ENCODE measurements at regions not wholly inside any gene's neighbourhood (a gene's known extent, or its start where the extent isn't known, plus 50 kb on each side); places are given as distances from the start of the nearest gene placed in this dataset.

DNA sequence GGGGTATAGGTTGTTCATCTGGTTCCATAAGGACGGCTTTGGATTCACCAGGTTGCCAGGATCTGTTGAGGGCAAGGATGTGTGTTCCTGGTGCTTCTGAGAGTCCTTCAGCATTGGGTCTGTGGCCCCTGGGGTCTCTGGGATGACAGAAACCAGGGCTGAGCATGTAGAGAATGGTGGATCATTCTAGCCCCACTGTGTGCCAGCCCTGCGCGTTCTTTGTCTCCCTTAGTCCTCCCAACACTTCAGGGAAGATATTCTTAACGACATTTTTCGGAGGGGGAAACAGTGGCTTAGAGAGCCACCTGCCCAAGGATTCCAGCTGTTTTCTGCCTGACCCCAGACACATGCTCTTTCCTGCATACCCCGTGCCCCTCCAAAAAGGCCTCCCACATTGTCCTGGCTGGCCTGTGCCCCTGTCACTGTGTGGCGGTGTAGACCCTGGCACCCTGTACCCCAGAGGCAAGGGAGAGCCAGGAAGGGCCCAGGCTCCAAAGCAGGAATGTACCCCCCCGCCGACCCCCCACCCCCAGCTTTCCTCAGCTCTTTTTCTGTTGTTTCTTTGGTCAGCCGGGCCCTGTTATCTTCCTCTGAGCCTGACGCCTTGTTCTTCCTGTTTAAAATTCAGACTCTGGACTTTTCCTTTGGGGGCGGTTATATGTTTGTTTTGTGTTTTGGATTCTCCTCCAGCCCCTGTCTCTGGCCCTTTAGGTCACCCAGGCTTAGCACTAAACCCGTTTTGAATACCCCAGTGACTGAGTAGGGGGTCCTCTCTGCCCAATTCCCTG, 57.8 kb upstream of the SMAD6 start (continued):
- TF ChIP-seq, protein P1, sequence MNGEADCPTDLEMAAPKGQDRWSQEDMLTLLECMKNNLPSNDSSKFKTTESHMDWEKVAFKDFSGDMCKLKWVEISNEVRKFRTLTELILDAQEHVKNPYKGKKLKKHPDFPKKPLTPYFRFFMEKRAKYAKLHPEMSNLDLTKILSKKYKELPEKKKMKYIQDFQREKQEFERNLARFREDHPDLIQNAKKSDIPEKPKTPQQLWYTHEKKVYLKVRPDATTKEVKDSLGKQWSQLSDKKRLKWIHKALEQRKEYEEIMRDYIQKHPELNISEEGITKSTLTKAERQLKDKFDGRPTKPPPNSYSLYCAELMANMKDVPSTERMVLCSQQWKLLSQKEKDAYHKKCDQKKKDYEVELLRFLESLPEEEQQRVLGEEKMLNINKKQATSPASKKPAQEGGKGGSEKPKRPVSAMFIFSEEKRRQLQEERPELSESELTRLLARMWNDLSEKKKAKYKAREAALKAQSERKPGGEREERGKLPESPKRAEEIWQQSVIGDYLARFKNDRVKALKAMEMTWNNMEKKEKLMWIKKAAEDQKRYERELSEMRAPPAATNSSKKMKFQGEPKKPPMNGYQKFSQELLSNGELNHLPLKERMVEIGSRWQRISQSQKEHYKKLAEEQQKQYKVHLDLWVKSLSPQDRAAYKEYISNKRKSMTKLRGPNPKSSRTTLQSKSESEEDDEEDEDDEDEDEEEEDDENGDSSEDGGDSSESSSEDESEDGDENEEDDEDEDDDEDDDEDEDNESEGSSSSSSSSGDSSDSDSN (IDR thresholded peaks at IDR 0.05; ENCODE audit: borderline replicate concordance in 1 of 2, low read depth in 2 of 2, low read length in 2 of 2): no peak
- no peak for TF ChIP-seq ARID1B (IDR thresholded peaks at IDR 0.05)
- TF ChIP-seq, protein P2, sequence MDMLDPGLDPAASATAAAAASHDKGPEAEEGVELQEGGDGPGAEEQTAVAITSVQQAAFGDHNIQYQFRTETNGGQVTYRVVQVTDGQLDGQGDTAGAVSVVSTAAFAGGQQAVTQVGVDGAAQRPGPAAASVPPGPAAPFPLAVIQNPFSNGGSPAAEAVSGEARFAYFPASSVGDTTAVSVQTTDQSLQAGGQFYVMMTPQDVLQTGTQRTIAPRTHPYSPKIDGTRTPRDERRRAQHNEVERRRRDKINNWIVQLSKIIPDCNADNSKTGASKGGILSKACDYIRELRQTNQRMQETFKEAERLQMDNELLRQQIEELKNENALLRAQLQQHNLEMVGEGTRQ (CRISPR knock-in tag; IDR thresholded peaks at IDR 0.05): no peak
- no peak for TF ChIP-seq ARID2 (IDR thresholded peaks at IDR 0.05)
- TF ChIP-seq ZKSCAN1 (IDR thresholded peaks at IDR 0.05; ENCODE audit: low read depth, low read length): peak; percentile 83

DNA sequence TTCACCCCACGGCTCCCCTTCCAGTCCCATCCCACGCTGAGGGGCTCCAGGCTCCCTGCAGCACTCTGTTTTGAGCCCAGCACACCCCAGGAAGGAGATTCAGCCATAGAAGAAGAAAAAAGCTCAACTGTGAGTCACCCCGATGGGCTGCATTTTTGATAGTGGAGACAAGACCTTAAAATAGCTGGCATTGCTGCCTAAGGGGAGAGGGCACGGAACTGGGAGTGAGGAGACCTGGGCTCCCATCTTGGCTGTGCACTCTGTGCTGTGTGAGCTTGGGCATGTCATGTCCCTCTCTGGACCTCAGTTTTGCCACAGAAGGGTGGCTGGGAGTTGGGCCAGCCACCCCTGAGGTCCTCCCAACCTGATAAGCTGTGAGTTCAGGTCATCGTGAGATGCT, 57.2 kb upstream of the SMAD6 start:
- Histone ChIP-seq H3K27me3 (ENCODE audit: control insufficient read depth in 2 of 2, insufficient read depth in 2 of 2, low read length in 2 of 2) (no peaks in the 10 kb centered on the region), H3K4me2 (ENCODE audit: insufficient read depth, low read length) (no peak overlapping the region), H3K79me2 (ENCODE audit: control insufficient read depth, insufficient read depth, low read length) (peaks cover 58% of the 10 kb centered on the region), H3K9ac (ENCODE audit: insufficient read depth in 1 of 2, low read depth in 2 of 2, low read length in 2 of 2) (peak overlapping the region in 1 of 2 experiments; percentile 82; a peak in 2 of 4 replicates), H3K9me3 (replicated peaks; ENCODE audit: control insufficient read depth, insufficient read depth, low read depth, low read length) (no peaks in the 10 kb centered on the region), H3K36me3 (ENCODE audit: control insufficient read depth, insufficient read depth, low read length) (peaks cover 73% of the 10 kb centered on the region), H3K27ac (ENCODE audit: extremely low read depth, low read depth, low read length) (peak overlapping the region; percentile 33; the same call in 2 of the 3 replicates), H4K20me1 (replicated peaks; ENCODE audit: control insufficient read depth, insufficient read depth, low read length) (peaks cover 6% of the 10 kb centered on the region; the same call in 1 of the 2 replicates), H3K4me3 (no peak overlapping the region), H2AFZ (ENCODE audit: low read depth, low read length) (no peak overlapping the region), H3K9me1 (ENCODE audit: control insufficient read depth, insufficient read depth, low read length) (no peaks in the 10 kb centered on the region), H3K4me1 (replicated peaks in 1 of 2; ENCODE audit: control insufficient read depth in 2 of 2, insufficient read depth in 2 of 2, low read length in 2 of 2) (peaks cover 27% of the 10 kb centered on the region in 2 experiments)
- ATAC-seq (no peak; the same call in 2 of the 3 replicates), DNase-seq (ENCODE audit: extremely low read depth in 1 of 4, low spot score in 3 of 4) (no peak), FAIRE-seq (peak; percentile 40)
- in situ Hi-C loops (cut with MboI) (no loop called here), intact Hi-C loops (cut with micrococcal nuclease) (no loop called here)
- CTCF ChIA-PET (ENCODE audit: low intra/inter-chr PET ratio): no interaction called here
- POLR2A ChIA-PET: interaction anchor here (0.6 to 1.6 kb wide), 2 partner anchors 17 to 29 kb away, joined by 3 to 4 read pairs; no protein-coding TSS in a partner anchor
- TF ChIP-seq BRD9 (IDR thresholded peaks at IDR 0.05; ENCODE audit: low read depth, partially characterized antibody): peak; percentile 97
- TF ChIP-seq SMARCB1 (IDR thresholded peaks at IDR 0.05; ENCODE audit: insufficient read length, low read depth): no peak
- TF ChIP-seq RBM25 (IDR thresholded peaks at IDR 0.05; ENCODE audit: low read depth, low read length, severe bottlenecking): peak; percentile 12
- TF ChIP-seq BCOR (IDR thresholded peaks at IDR 0.05): 0 out of 2 replicates have a peak, but pooled peaks have one; percentile 48
- peak; percentile 64 for TF ChIP-seq ZFP36 (IDR thresholded peaks at IDR 0.05; ENCODE audit: low read depth, low read length, partially characterized antibody)
- 38% methylated on average over 5 of the region's 5 CpGs for WGBS (ENCODE audit: insufficient coverage, low coverage, missing lambda C conversion rate)
- BruUV-seq (replicated peaks): no TSS peak

Data from K562 (cell line).